DMS114 treated with DMSO at 0.1 percent for 48 hours (cell line): ENCODE measurements at regions not wholly inside any gene's neighbourhood (a gene's known extent, or its start where the extent isn't known, plus 50 kb on each side); places are given as distances from the start of the nearest gene placed in this dataset.

Experiments used
- DNase-seq: peaks from one replicate; lab custom pipeline; 2025; ENCODE audit not compliant: unreplicated experiment; lab: John Stamatoyannopoulos, UW

- DNase-seq, result no peak
These were observed 121.3 kb downstream of the SOX1 start for GRCh38 chr13:112188298-112188610.

- DNase-seq, result no peak
These were observed 126.7 kb downstream of the SOX1 start for GRCh38 chr13:112193463-112194166.

GRCh38 chr13:112194167-112194530 lies 127.2 kb downstream of the SOX1 start:
- no peak for DNase-seq

GRCh38 chr13:112194579-112194978 lies 127.6 kb downstream of the SOX1 start:
- DNase-seq, result no peak

GRCh38 chr13:112198396-112199010 lies 131.6 kb downstream of the SOX1 start:
- DNase-seq, result no peak

DNA sequence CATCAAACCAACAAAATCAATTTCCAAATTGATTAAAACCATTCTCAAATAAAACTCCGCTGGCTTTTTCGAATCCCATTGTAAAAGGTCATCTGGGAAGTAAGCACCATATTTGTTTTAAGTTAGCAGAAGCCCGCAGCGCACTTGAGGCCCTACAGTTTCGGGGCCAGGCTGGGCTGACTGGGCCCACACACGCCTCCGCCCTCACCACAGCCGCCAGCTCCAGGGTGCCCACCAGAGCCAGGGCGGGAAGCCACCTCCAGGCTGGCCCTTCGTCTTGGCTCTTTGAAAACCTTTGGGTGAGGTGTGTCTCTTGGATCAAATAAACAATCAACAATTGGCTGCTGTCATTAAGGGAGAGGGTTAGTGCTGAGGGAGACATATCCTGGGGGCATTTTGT lies 133.3 kb downstream of the SOX1 start:
- DNase-seq, result no peak

- no peak for DNase-seq
These were observed 135.3 kb downstream of the SOX1 start for GRCh38 chr13:112202266-112202665.

GRCh38 chr13:112202966-112203365 lies 136.0 kb downstream of the SOX1 start:
- no peak for DNase-seq

DNA sequence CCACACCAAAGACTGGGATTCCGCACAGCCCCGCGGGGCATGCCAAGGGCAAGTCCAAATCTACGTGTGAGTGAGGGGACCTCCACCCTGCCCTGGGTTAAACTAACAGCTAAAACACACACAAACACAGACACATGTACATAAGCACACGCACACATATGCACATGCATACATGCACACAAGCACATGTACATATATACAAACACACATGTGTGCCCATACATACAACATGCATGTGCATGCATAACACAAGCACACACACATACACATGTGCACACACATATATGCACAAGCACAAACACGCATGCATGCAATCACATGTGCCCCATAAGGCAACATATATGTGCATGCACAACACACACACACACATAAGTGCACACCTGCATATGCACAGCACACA lies 136.7 kb downstream of the SOX1 start:
- no peak for DNase-seq

DNA sequence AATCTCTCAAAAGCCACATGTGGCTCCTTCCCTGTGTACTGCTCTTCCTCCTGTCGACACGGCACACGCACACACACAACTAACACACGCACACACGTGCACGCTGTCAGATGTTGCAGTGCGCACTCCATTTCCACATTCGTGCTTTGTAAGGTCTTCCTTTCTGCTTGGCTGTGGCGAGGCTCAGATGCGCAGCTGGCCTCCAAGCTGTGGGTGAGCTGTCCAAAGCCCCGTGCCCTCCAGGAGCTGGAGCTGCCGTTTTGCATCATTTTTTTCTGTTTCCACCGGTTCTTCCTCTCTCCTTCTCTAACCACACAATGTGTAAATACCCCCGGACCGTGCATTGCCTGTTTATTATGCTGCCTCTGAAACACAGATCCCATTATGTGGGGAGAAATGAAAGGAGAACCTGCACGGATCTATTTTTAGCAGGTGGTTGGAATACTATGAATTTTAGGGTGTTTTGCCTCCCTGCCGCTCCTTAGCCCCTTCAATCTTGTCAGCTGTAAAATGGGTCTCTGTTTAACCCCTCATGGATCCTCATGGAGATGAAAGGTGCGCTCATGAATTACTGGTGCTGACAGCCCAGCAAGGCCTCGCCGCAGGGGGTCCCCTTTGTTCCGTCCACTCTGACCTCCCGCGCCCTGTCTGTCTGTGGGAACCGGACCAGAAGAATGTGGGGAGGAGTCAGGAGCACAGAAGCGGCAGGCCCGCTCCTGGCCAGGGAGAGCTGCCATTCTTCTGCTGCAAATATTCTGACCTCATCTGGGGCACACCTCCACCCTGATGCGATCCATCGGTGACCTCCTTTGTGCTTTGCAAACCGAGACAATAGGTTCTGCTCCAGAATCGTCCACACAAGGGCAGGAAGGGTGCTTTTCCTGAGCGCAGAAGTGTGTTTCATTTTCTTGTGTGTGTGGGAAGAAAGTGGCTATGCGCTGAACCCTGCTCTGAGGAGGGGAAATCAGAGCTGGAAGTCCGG lies 137.7 kb downstream of the SOX1 start:
- no peak for DNase-seq

- no peak for DNase-seq
These were observed 139.0 kb downstream of the SOX1 start for GRCh38 chr13:112205990-112206389.

GRCh38 chr13:112207129-112207528 lies 140.2 kb downstream of the SOX1 start:
- no peak for DNase-seq

GRCh38 chr13:112208656-112209055 lies 141.7 kb downstream of the SOX1 start:
- DNase-seq, result no peak

GRCh38 chr13:112209266-112209665 lies 142.3 kb downstream of the SOX1 start:
- no peak for DNase-seq

GRCh38 chr13:112209711-112210110 lies 142.8 kb downstream of the SOX1 start:
- DNase-seq, result no peak

GRCh38 chr13:112210371-112210770 lies 143.4 kb downstream of the SOX1 start:
- DNase-seq, result no peak

GRCh38 chr13:112212533-112212932 lies 145.6 kb downstream of the SOX1 start:
- no peak for DNase-seq

DNA sequence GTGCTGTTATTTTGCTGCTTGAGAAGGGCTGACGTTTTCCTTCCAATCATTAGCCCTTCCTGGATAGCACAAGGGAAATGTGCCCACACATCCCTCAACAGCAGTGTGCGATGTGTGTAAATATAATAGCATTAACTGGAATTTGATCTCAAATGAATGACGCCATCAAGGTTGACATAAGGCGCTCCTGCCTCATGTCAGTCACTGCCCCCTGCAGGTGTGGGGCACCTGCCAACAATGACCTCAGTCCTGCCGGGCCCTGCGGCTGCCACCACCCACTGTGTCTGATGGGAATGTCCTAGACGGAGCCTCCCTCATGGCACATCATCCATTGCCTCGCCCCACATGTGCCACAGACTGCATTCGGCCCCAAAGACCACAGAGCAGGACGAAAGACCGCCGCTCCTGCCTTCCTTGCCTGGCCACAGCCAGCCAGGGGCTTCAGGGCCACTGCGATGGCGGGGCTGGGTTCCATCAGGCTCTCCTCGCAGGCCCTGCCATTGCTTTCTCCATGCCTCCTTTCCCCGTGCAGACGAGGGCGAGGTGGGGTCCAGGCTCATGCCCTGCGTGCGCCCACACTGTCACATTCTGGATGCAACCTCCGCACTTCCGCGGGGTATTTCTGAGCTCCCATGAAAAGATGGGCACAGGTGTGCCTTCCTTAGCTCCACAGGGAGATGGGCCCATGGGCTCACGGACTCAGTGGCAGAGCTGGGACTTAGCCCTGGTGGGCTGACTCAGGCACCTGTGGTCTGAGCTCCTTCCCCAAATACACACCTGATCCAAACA lies 146.7 kb downstream of the SOX1 start:
- no peak for DNase-seq

- DNase-seq, result no peak
These were observed 148.9 kb downstream of the SOX1 start for GRCh38 chr13:112215871-112216270.

DNA sequence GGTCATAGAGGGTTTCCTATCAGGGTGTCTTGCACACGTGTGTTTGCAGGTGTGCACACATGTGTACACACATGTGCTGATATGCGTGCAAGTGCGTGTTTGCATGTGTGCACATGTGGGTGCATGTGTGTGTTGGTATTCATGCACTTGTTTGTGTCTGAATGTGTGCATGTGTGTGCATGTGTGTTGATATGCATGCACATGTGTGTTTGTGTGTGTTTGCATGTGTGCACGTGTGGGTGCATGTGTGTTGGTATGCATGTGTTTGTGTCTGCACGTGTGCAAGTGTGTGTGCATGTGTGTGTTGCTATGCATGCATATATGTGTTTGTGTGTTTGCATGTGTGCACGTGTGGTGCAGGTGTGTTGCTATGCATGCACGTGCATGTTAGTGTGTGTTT lies 150.5 kb downstream of the SOX1 start:
- no peak for DNase-seq

DNA sequence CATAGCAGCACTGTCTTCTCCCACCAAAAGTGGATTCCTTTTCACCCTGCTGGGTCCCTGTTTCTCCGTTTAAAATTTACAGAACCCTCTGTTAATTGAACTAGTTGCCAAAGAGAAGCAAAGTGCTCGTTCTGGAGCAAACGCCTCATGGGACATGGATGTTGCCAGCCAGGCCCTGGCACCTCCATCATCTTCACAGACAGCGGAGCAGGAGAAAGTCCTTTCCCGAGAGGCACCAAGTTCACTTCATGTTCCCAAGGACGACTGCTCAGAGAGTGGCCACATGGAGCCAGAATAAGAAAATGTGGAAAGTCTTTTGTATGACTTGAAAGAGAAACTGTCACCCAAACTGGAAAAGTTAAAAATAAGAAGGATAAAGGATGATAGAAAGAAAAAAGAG lies 151.5 kb downstream of the SOX1 start:
- DNase-seq, result no peak
